Adrenal gland (tissue), 9 donors: ENCODE measurements at regions not wholly inside any gene's neighbourhood (a gene's known extent, or its start where the extent isn't known, plus 50 kb on each side); places are given as distances from the start of the nearest gene placed in this dataset.

Experiments used
- DNase-seq, 7 donors: peaks; one replicate each; pipeline ENCODE4 v3.0.0-alpha.2; 2019 to 2020
- H3K27ac ChIP-seq, 5 donors: fragments of 200-600 bp; sonication (generic) in 4 of 5; 1 replicate in 3 of 5; 2 replicates in 2 of 5; pipeline versions ENCODE4 v1.5.1 to v1.8.0; 2016 to 2020; ENCODE audit warnings: mild to moderate bottlenecking in 1 of 5
- H3K27me3 ChIP-seq: fragments of 200-600 bp; 2 replicates; pipeline ENCODE4 v1.8.0; 2021
- H3K36me3 ChIP-seq, 2 donors: fragments of 200-600 bp; replicated peaks in 1 of 2; 1 replicate in 1 of 2; 2 replicates in 1 of 2; pipeline versions ENCODE4 v1.5.1 to v1.8.0; 2018 to 2022
- H3K4me1 ChIP-seq, 2 donors: fragments of 200-600 bp; replicated peaks in 1 of 2; 1 replicate in 1 of 2; 2 replicates in 1 of 2; pipeline versions ENCODE4 v1.5.1 to v1.8.0; 2018 to 2021
- H3K4me3 ChIP-seq, 4 donors: fragments of 200-600 bp; sonication (generic) in 3 of 4; one replicate each; pipeline ENCODE4 v1.5.1; 2016 to 2018
- H3K9me3 ChIP-seq, 3 donors: fragments of 200-600 bp; sonication (generic) in 1 of 3; replicated peaks in 1 of 3; 1 replicate in 2 of 3; 2 replicates in 1 of 3; pipeline versions ENCODE4 v1.5.1 to v1.8.0; 2016 to 2021
- POLR2A ChIP-seq, 2 donors: fragments of 450-650 bp; IDR thresholded peaks; one replicate each; pipeline ENCODE4 v1.6.1; 2017; ENCODE audit warnings: antibody characterized with exemption in 2 of 2, mild to moderate bottlenecking in 2 of 2, moderate library complexity in 1 of 2
- WGBS, 4 donors: extraction: QIAGEN DNeasy Blood & Tissue Kit in 2 of 4; methylation state at CpG; one replicate each; pipeline versions ENCODE4 v1.1.5 to v1.1.7; 2013 to 2017; 5-methylcytosine and 5-hydroxymethylcytosine counted together
- intact Hi-C, 2 donors: fragments of 100-400 bp; cut with DNase I; formaldehyde crosslinking; loops; one replicate each; pipeline versions ENCODE4 v1.14.1 to v1.15.0; 2022 to 2023
- TF ChIP-seq, protein P1 (sequence below), 6 experiments: fragments of 450-650 bp in 4 of 6; fragments of 200-600 bp in 2 of 6; sonication (generic) in 1 of 6; IDR thresholded peaks; 1 replicate in 5 of 6; 2 replicates in 1 of 6; pipeline versions ENCODE4 v1.5.1 to v1.8.0; 2016 to 2021; ENCODE audit warnings: antibody characterized with exemption in 6 of 6, mild to moderate bottlenecking in 2 of 6, moderate library complexity in 1 of 6
- donor health status: healthy with polysubstance abuse.
- donor health status: Bipolar disorder and iron deficiency.
- donor health status: DM: yes; HTN: yes; CAD: no.
- donor health status: DM: no; HTN: no; CAD: no.
- donor health status: DM: no; HTN: no; CAD: no.

DNA sequence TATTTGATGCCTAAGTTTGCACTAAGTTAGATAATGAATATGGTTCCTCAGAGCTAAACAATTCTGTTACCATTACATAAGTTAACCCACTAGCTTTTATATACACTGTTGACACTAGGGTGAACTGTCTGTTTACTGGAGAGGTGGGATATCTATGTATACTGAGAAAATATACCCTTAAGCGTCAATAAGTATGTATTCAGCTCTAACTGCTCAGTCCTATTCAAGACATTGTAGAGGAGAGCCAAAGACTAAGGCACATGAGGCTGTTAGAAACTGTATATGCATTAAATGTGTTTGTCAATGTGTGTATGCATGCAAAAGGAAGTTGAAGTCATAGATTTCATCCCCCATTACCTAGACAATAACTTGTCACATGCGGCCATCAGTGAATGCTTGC lies 710.0 kb downstream of the TDRD15 start:
- no peak overlapping the region for H3K4me3 ChIP-seq
- WGBS, 4 donors: 58 to 74% (median 72%) methylated on average over 2 of the region's 2 CpGs
- TF ChIP-seq, protein P1, sequence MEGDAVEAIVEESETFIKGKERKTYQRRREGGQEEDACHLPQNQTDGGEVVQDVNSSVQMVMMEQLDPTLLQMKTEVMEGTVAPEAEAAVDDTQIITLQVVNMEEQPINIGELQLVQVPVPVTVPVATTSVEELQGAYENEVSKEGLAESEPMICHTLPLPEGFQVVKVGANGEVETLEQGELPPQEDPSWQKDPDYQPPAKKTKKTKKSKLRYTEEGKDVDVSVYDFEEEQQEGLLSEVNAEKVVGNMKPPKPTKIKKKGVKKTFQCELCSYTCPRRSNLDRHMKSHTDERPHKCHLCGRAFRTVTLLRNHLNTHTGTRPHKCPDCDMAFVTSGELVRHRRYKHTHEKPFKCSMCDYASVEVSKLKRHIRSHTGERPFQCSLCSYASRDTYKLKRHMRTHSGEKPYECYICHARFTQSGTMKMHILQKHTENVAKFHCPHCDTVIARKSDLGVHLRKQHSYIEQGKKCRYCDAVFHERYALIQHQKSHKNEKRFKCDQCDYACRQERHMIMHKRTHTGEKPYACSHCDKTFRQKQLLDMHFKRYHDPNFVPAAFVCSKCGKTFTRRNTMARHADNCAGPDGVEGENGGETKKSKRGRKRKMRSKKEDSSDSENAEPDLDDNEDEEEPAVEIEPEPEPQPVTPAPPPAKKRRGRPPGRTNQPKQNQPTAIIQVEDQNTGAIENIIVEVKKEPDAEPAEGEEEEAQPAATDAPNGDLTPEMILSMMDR (IDR thresholded peaks at IDR 0.05): no peak
- no peak for TF ChIP-seq POLR2A (IDR thresholded peaks at IDR 0.05)
- no peak overlapping the region for H3K27ac ChIP-seq
- intact Hi-C loops: no loop called here
- no peaks in the 10 kb centered on the region for H3K36me3 ChIP-seq
- no peaks in the 10 kb centered on the region for H3K4me1 ChIP-seq
- H3K9me3 ChIP-seq: no peaks in the 10 kb centered on the region
- DNase-seq: no peak
- no peaks in the 10 kb centered on the region for H3K27me3 ChIP-seq

DNA sequence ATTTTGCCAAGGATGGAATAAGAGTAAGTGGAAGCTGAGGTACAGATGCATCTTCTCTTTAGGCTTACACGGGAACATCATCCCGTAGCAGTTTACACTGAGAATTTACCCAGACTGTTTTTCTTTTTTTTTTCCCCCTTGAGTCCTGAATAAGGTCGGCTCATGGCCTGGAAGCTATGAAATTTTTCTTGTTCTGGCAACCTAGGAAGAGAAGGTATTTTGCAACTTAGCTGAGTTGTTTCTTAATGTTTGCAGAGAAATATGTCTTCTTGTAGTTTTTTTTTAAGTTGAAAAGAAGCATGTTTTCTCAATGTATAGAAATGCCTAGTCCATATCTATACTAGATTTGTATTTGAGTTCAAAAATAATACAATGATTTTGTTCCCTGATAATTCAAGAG lies 712.5 kb downstream of the TDRD15 start:
- DNase-seq: no peak
- no peak for TF ChIP-seq POLR2A (IDR thresholded peaks at IDR 0.05)
- TF ChIP-seq, protein P1 (IDR thresholded peaks at IDR 0.05): no peak
- Histone ChIP-seq H3K27ac (no peak overlapping the region), H3K27me3 (no peaks in the 10 kb centered on the region), H3K4me1 (no peaks in the 10 kb centered on the region), H3K9me3 (no peaks in the 10 kb centered on the region), H3K36me3 (no peaks in the 10 kb centered on the region), H3K4me3 (no peak overlapping the region)
- WGBS, 4 donors: 66 to 76% (median 71%) methylated on average over 3 of the region's 3 CpGs
- intact Hi-C loops: no loop called here

DNA sequence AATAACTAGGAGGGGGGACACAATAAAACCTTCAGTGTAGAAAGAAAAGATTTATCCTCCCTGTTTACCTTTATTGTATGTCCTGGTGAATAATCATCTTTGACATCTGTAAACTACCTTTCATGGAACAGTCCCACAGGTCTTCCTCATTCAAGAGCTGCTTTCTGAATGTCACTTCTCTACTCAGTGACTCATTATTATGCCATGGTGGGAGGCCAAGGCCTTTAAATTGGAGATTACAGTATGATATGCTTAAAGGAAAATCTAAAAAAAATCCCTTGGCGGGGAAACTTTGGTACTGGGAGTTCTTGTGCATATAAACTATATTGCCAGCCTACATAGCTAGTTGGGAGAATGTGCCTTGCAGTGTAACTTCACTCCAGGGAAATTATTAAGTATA lies 713.0 kb downstream of the TDRD15 start:
- Histone ChIP-seq H3K27ac (no peak overlapping the region), H3K27me3 (no peaks in the 10 kb centered on the region), H3K4me1 (no peaks in the 10 kb centered on the region), H3K9me3 (no peaks in the 10 kb centered on the region), H3K4me3 (no peak overlapping the region), H3K36me3 (no peaks in the 10 kb centered on the region)
- TF ChIP-seq POLR2A (IDR thresholded peaks at IDR 0.05): no peak
- TF ChIP-seq, protein P1 (IDR thresholded peaks at IDR 0.05): no peak
- no peak for DNase-seq
- intact Hi-C loops: no loop called here
- WGBS, 4 donors: 72 to 100% (median 80%) methylated on average over 1 of the region's 1 CpG

DNA sequence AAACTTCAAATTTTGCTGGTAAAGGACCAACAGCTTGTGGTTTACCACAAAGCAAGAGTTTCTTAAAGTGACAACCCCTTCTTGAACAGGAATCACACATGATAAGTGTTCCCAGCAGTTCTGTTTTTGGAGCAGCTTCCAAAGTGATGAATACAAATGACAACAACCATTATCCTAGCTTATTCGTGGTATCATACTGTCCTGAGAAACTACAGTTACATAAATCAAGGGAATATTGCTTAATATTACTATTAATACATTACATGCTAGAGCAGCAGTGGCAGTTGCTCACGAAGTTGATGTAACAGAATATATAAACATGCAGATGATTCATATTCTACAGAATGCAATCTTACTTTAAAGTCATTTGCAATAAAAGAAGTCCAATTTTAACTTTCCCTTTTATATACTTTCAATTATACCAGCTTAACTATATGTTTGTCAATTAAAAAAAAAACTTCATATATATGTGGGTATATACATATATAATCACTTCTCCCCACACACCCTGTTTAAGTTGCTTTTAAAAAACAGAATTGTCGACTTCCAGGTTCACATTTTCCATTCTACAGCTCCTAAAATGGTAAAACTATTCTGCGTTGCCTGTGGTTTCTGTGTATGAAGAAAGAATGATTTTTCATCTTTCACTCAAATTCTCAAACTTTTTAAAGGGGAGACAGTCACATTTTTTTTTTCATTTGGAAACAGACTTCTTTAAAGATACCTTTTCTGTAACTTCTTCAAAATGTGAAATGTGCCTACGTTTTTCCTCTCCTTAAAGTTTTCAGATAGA lies 713.6 kb downstream of the TDRD15 start:
- no peak for DNase-seq
- H3K27ac ChIP-seq: no peak overlapping the region
- WGBS, 4 donors: 48 to 56% (median 51%) methylated on average over 5 of the region's 5 CpGs
- intact Hi-C loops: no loop called here
- H3K36me3 ChIP-seq: no peaks in the 10 kb centered on the region
- TF ChIP-seq POLR2A (IDR thresholded peaks at IDR 0.05): no peak
- TF ChIP-seq, protein P1 (IDR thresholded peaks at IDR 0.05): no peak
- no peaks in the 10 kb centered on the region for H3K27me3 ChIP-seq
- H3K4me3 ChIP-seq: no peak overlapping the region
- no peaks in the 10 kb centered on the region for H3K4me1 ChIP-seq
- no peaks in the 10 kb centered on the region for H3K9me3 ChIP-seq
